ENCODE measurements at regions not wholly inside any gene's neighbourhood (a gene's known extent, or its start where the extent isn't known, plus 50 kb on each side); places are given as distances from the start of the nearest gene placed in this dataset.
"Not testable (repeated sequence)": the region's sequence is repeated elsewhere in the genome, so short reads cannot be mapped to it uniquely, and the experiment has no call there.

DNA sequence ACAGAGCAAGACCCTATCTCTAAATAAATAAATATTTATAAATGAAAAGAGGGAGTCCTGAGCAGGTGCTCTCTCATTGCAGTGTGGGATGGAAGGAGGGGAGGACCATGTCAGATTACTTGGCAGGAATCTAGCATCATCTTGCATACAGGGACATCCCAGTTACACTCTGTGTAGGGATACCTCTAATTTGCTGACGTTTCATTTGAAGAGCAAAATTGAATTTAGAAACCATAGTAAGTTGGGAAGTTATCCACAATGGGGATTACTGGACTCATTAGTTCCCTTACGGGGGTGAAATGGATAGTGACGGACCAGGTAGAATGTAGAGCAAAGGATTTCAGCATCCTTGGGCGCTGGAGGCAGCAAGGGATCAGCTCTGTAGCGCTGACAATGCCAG lies 52.1 kb downstream of the ARHGEF18 start:
- ATAC-seq (ENCODE audit: low read depth in 2 of 2), result no peak
- Mint-ChIP-seq H3K4me1 (peaks cover 29 to 49% (median 33%) of the 10 kb centered on the region in 3 donors), H3K9me3 (peaks cover 0 to 5% (median 0%) of the 10 kb centered on the region in 7 donors), H3K36me3 (peaks cover 25 to 28% of the 10 kb centered on the region in 2 donors), H3K27ac (no peak overlapping the region), H3K4me3 (no peak overlapping the region), H3K27me3 (no peaks in the 10 kb centered on the region)
- no peak for DNase-seq

DNA sequence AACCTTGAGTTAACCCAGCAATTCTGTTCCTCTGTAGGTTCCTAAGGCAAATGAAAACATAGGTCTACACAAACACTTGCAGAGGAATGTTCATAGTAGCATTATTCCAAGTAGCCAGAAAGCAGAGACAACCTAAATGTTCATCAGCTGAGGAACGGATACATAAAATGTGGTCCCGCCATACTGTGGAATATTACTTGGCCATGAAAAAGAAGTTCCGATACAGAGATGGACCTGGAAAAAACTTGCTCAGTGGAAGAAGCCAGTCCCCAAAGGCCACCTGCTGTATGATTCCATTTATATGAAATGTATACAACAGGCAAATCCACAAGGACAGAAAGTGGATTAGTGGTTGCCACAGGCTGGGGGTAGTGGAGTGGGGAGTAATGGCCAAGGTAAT lies 53.0 kb downstream of the ARHGEF18 start:
- H3K27ac Mint-ChIP-seq, result peak overlapping the region in 1 of 6 donors; percentile 79

DNA sequence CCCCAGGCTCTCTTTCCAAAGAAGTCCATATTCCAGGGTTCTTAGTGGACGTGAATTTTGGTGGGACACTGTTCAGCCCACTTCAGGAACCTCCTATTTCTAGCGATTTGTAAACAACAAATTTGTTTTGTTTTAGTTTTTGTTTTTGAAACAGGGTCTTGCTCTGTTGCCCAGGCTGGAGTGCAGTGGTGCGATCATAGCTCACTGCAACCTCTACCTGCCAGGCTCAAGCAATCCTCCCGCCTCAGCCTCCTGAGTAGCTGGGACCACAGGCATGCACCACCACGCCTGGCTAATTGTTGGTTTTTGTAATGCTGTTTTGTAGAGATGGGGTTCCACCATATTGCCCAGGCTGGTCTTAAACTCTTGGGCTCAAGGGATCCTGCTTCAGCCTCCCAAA lies 56.7 kb downstream of the ARHGEF18 start:
- H3K4me1 Mint-ChIP-seq, result peaks cover 19 to 28% (median 23%) of the 10 kb centered on the region in 3 donors
- peak overlapping the region in 1 of 8 donors; percentile 26 for H3K4me3 Mint-ChIP-seq
- H3K27ac Mint-ChIP-seq, result peak overlapping the region in 4 of 6 donors; percentile 47 to 78 (median 54)
- peaks cover 11 to 28% of the 10 kb centered on the region in 2 donors for H3K36me3 Mint-ChIP-seq
- not testable (repeated sequence) for DNase-seq; ATAC-seq (ENCODE audit: low read depth in 2 of 2); H3K27me3 Mint-ChIP-seq; H3K9me3 Mint-ChIP-seq

More for the DNA sequence above, 53.0 kb downstream of the ARHGEF18 start:
- DNase-seq (no peak), ATAC-seq (ENCODE audit: low read depth in 2 of 2) (no peak)
- H3K27me3 Mint-ChIP-seq, result no peaks in the 10 kb centered on the region
- H3K4me1 Mint-ChIP-seq, result peaks cover 23 to 40% (median 29%) of the 10 kb centered on the region in 3 donors
- peaks cover 21 to 28% of the 10 kb centered on the region in 2 donors for H3K36me3 Mint-ChIP-seq
- H3K9me3 Mint-ChIP-seq, result peaks cover 0 to 5% (median 0%) of the 10 kb centered on the region in 7 donors
- H3K4me3 Mint-ChIP-seq, result no peak overlapping the region

DNA sequence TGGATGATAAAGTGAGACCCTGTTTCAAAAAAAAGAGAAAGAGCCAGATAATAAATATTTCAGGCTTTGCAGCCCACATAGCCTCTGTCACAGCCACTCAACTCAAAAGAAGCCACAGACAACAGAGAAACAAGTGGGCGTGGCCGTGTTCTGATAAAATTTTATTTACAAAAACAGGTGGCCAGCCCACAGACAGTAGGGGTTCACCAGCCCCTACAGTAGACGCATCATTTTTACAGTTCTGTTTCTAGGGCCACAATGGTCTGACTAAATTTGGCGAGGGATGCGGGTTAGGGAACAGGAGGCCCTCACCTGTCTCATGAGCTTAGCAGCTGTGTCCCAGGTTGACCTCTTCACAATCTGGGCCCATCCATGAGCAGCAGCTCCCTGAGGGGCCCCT lies 59.5 kb downstream of the ARHGEF18 start:
- peak in 1 of 2 donors; percentile 27 for ATAC-seq (ENCODE audit: low read depth in 2 of 2)
- no peak overlapping the region for H3K4me3 Mint-ChIP-seq
- peak overlapping the region in 2 of 6 donors; percentile 63 to 76 for H3K27ac Mint-ChIP-seq
- no peaks in the 10 kb centered on the region for H3K27me3 Mint-ChIP-seq
- H3K36me3 Mint-ChIP-seq, result peaks cover 7 to 23% of the 10 kb centered on the region in 2 donors
- peaks cover 0 to 3% (median 0%) of the 10 kb centered on the region in 7 donors for H3K9me3 Mint-ChIP-seq
- no peak for DNase-seq
- H3K4me1 Mint-ChIP-seq, result peaks cover 26 to 40% (median 27%) of the 10 kb centered on the region in 3 donors

DNA sequence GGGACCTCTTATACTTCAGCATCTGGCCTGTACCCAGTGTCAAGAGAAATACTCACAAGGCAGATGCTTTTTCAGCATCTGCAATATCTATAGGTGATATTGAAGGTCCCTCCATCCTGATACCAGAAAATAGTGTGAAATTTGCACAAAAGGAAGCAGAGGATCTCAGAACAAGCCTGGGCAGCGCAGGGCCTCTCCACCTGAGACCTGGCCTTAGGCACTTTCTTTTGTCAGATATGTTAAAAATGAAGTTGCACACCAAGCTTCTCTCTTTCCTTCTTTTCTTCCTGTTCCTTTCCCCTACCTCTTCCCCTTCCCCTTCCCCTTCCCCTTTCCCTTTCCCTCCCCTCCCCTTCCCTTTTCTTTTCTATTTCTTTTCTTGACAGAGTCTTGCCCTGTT lies 62.2 kb downstream of the ARHGEF18 start:
- Mint-ChIP-seq H3K9me3 (no peaks in the 10 kb centered on the region), H3K36me3 (peaks cover 4 to 15% of the 10 kb centered on the region in 2 donors), H3K4me1 (peaks cover 25 to 41% (median 27%) of the 10 kb centered on the region in 3 donors), H3K4me3 (no peak overlapping the region), H3K27ac (peak overlapping the region in 2 of 6 donors; percentile 11 to 75), H3K27me3 (no peaks in the 10 kb centered on the region)
- ATAC-seq (ENCODE audit: low read depth in 2 of 2), result no peak
- no peak for DNase-seq

DNA sequence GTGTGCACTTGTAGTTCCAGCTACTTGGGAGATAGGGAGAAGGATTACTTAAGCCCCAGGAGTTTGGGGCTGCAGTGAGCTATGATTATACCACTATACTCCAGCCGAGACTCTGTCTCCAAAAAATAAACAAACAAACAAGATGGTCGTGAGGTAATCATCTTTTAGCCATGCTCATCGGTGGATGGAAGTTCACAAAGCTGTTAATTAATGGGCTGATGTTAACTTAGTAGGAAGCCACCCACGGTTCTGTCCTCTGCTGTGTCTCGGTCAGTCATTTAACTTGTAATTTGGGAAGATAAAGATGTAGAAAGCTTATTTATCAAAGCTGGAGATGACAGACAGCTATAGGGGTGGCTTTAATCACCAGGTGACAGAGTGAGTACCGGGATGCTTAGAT lies 64.9 kb downstream of the ARHGEF18 start:
- no peak overlapping the region for H3K4me3 Mint-ChIP-seq
- DNase-seq (no peak), ATAC-seq (ENCODE audit: low read depth in 2 of 2) (no peak)
- no peaks in the 10 kb centered on the region for H3K27me3 Mint-ChIP-seq
- H3K4me1 Mint-ChIP-seq, result peaks cover 28 to 38% (median 28%) of the 10 kb centered on the region in 3 donors
- no peaks in the 10 kb centered on the region for H3K9me3 Mint-ChIP-seq
- peaks cover 4 to 20% of the 10 kb centered on the region in 2 donors for H3K36me3 Mint-ChIP-seq
- peak overlapping the region in 1 of 6 donors; percentile 38 for H3K27ac Mint-ChIP-seq

DNA sequence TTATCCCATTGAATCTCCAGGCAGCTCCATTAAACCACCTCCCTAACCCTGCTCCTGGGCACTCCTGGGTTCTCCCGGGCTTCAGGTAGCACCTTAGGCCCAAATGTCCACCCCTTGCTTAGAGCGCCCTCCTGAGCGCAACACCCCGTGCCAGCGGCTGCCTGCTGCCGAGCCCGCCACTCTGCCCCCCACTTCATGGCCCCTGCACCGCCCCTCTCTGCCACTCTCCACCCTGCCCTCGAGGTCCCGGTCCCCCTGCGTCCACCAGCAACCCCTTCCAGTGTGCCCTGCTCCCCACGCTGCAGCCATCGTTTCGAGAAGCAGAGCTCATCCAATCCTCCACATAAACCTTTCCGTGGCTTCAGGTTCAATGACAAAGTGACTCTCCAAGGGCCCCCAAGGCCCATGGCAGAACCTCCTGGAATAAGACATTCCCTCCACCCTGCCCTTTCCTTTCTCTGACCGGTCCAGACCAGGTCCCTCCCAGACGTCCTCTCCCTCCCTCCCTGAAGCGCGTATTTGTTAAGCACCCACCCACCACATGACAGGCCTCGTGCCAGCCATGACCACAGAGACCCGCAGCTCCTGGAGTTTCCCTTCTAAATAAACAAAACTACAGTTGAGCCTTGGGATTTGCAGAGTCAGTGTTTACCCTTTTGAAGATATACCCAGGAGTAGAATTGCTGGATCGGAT lies 66.6 kb downstream of the ARHGEF18 start:
- no peak for ATAC-seq (ENCODE audit: low read depth in 2 of 2)
- peak overlapping the region in 1 of 8 donors; percentile 5 for H3K4me3 Mint-ChIP-seq
- peaks cover 33 to 39% (median 33%) of the 10 kb centered on the region in 3 donors for H3K4me1 Mint-ChIP-seq

DNA sequence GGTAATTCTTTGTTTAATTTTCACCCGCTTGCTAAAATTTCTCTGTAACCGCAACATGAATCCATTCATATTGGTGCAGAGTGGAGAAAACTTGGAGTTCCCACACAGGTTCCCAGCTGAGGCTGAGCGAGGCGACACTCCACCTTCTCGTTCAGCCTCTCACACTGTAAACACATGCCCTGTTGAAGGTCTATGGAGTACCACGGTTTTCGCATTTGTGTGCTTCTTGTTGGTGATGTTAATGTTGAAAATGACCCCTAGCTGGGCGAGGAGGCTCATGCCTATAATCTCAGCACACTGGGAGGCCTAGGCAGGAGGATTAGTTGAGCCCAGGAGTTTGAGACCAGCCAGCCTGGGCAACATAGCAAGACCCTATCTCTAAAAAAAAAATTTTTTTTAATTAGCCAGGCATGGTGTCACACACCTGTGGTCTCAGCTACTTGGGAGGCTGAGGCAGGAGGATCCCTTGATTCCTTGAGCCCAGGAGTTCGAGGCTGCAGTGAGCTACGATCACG lies 67.2 kb downstream of the ARHGEF18 start:
- ATAC-seq (ENCODE audit: low read depth in 2 of 2), result no peak
- Mint-ChIP-seq H3K4me1 (peaks cover 31 to 39% (median 31%) of the 10 kb centered on the region in 3 donors), H3K4me3 (no peak overlapping the region), H3K36me3 (peaks cover 4 to 20% of the 10 kb centered on the region in 2 donors), H3K27me3 (no peaks in the 10 kb centered on the region), H3K27ac (peak overlapping the region in 1 of 6 donors; percentile 30), H3K9me3 (no peaks in the 10 kb centered on the region)
- DNase-seq, result no peak

More for the DNA sequence above, 66.6 kb downstream of the ARHGEF18 start:
- Mint-ChIP-seq H3K36me3 (peaks cover 4 to 20% of the 10 kb centered on the region in 2 donors), H3K27me3 (no peaks in the 10 kb centered on the region), H3K9me3 (no peaks in the 10 kb centered on the region), H3K27ac (peak overlapping the region in 3 of 6 donors; percentile 30 to 76 (median 54))
- no peak for DNase-seq

DNA sequence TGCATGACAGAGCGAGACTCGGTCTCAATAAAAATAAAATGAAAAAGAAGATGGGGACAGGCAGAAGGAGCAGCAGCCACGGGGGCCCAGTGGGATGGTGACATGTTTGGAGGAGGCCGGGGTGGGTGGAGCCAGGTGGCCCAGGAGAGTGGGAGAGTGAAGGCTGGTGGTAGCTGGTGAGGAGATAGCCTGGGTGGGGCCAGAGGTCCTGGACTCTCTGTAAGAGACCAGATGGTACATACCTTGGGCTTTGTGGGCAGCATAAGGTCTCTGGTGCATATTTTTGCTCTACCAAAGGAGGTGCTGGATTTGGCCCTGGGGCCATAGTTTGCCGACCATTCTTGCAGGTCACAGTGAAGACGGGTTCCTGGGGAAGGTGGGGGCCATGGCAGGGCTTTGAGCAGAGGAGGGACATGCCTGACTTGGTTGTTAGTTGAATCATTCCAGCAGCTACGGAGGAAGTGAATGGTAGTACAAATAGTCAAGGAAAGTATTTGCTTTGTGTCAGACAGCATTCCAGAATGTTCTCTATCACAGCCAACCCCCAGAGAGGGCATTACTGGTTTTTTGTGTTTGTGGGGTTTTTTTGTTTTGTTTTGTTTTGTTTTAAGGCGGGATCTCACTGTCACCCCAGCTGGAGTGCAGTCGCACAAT lies 69.1 kb downstream of the ARHGEF18 start:
- Mint-ChIP-seq H3K9me3 (no peaks in the 10 kb centered on the region), H3K4me3 (no peak overlapping the region), H3K36me3 (peaks cover 10 to 21% of the 10 kb centered on the region in 2 donors), H3K27ac (peak overlapping the region in 3 of 6 donors; percentile 29 to 74 (median 36)), H3K27me3 (no peaks in the 10 kb centered on the region), H3K4me1 (peaks cover 28 to 31% (median 31%) of the 10 kb centered on the region in 3 donors)
- ATAC-seq (ENCODE audit: low read depth in 2 of 2) (no peak), DNase-seq (no peak)

DNA sequence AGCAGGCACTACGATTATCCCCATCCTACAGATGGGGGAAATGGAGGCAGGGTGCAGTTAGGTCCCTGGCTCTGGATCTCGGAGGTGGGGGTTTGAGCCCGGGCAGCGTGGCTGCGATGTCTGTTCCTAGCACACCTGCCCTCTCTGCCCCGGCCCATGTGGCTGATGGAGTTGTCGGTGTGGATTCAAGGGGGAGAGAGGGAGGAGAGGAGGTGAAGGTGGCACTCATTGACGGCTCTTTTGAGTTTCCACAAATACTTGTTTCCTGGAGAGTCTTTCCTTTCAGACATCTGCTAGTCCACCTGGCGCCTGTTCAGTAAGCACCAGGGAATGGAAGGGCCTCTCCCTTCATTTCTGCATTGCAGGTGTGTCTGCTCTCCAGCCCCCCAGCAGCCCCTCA lies 69.9 kb downstream of the ARHGEF18 start:
- H3K4me3 Mint-ChIP-seq, result no peak overlapping the region
- no peak for ATAC-seq (ENCODE audit: low read depth in 2 of 2)
- no peak for DNase-seq
- no peaks in the 10 kb centered on the region for H3K9me3 Mint-ChIP-seq
- peaks cover 9 to 18% of the 10 kb centered on the region in 2 donors for H3K36me3 Mint-ChIP-seq
- H3K4me1 Mint-ChIP-seq, result peaks cover 27 to 31% (median 29%) of the 10 kb centered on the region in 3 donors
- H3K27me3 Mint-ChIP-seq, result no peaks in the 10 kb centered on the region
- H3K27ac Mint-ChIP-seq, result peak overlapping the region in 2 of 6 donors; percentile 54 to 83

DNA sequence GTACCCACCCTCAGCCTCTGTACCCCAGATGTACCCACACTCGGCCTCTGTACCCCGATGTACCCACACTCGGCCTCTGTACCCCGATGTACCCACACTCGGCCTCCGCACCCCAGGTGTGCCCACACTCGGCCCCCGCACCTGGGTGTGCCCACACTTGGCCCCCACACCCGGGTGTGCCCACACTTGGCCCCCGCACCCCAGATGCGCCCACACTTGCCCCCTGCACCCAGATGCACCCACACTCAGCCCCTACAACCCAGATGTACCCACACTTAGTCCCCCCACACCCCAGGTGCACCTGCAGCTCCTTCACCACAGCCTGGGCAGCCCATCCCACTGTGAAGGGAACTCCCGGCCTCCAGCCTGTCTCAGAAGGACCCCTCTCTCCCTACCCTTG lies 69.7 kb downstream of the PEX11G start:
- no peaks in the 10 kb centered on the region for H3K9me3 Mint-ChIP-seq
- DNase-seq (no peak), ATAC-seq (ENCODE audit: low read depth in 2 of 2) (no peak)
- peak overlapping the region in 2 of 6 donors; percentile 16 to 40 for H3K27ac Mint-ChIP-seq
- no peak overlapping the region for H3K4me3 Mint-ChIP-seq
- no peaks in the 10 kb centered on the region for H3K27me3 Mint-ChIP-seq
- peaks cover 25 to 31% (median 27%) of the 10 kb centered on the region in 3 donors for H3K4me1 Mint-ChIP-seq
- H3K36me3 Mint-ChIP-seq, result peaks cover 9 to 18% of the 10 kb centered on the region in 2 donors

DNA sequence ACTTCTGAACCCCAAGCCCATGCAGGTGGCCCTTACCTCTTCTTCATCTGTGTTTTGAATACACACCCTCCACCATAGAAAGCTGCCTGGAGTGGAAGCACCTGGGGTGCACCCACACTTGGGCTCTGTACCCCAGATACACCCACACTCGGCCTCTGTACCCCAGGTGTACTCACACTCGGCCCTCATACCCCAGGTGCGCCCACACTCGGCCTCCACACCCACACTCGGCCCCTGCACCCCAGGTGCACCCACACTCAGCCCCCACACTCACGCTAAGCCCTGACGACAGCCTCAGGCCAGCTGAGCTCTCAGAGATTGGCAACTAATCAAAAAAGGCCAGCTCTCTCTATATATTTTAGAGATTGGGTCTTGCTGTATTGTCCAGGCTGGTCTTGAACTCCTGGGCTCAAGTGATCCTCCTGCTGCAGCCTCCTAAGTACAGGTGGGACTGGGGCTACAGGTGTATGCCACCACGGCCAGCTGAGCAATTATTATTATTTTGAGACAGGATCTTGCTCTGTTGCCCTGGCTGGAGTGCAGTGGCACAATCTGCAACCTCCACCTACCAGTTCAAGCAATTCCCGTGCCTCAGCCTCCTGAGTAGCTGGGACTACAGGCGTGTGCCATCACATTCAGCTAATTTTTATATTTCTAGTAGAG lies 68.9 kb downstream of the PEX11G start:
- Mint-ChIP-seq H3K4me1 (peaks cover 24 to 31% (median 27%) of the 10 kb centered on the region in 3 donors), H3K27me3 (no peaks in the 10 kb centered on the region), H3K27ac (peak overlapping the region in 4 of 6 donors; percentile 19 to 81 (median 58)), H3K36me3 (peaks cover 9 to 18% of the 10 kb centered on the region in 2 donors), H3K9me3 (no peaks in the 10 kb centered on the region), H3K4me3 (no peak overlapping the region)
- DNase-seq (no peak), ATAC-seq (ENCODE audit: low read depth in 2 of 2) (no peak)
